ENCODE measurements at regions not wholly inside any gene's neighbourhood (a gene's known extent, or its start where the extent isn't known, plus 50 kb on each side); places are given as distances from the start of the nearest gene placed in this dataset.

GRCh38 chr18:39519741-39520140 lies 1954.1 kb upstream of the CELF4 start:
- H3K4me1 ChIP-seq = no peaks in the 10 kb centered on the region
- H3K4me3 ChIP-seq = no peak overlapping the region
- intact Hi-C loops (cut with DNase I; ENCODE audit: low total_unique reads) (no loop called here), in situ Hi-C loops (cut with MboI; ENCODE audit: low pct_ligation_motif_present in 1 of 4, low pct_unique_long_range_greater_than_20kb in 1 of 4, low sequenced_read_pairs in 3 of 4) (no loop called here)
- TF ChIP-seq POLR2A (IDR thresholded peaks at IDR 0.05) (no peak), EP300 (IDR thresholded peaks at IDR 0.05; ENCODE audit: low read depth) (no peak), POLR2AphosphoS5 (IDR thresholded peaks at IDR 0.05) (no peak)
- TF ChIP-seq, protein P1, sequence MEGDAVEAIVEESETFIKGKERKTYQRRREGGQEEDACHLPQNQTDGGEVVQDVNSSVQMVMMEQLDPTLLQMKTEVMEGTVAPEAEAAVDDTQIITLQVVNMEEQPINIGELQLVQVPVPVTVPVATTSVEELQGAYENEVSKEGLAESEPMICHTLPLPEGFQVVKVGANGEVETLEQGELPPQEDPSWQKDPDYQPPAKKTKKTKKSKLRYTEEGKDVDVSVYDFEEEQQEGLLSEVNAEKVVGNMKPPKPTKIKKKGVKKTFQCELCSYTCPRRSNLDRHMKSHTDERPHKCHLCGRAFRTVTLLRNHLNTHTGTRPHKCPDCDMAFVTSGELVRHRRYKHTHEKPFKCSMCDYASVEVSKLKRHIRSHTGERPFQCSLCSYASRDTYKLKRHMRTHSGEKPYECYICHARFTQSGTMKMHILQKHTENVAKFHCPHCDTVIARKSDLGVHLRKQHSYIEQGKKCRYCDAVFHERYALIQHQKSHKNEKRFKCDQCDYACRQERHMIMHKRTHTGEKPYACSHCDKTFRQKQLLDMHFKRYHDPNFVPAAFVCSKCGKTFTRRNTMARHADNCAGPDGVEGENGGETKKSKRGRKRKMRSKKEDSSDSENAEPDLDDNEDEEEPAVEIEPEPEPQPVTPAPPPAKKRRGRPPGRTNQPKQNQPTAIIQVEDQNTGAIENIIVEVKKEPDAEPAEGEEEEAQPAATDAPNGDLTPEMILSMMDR (IDR thresholded peaks at IDR 0.05) = no peak
- H3K27me3 ChIP-seq = no peaks in the 10 kb centered on the region
- H3K36me3 ChIP-seq = no peaks in the 10 kb centered on the region
- WGBS, 2 donors (ENCODE audit: low coverage in 1 of 2) = 79 to 85% methylated on average over 2 of the region's 2 CpGs
- H3K9me3 ChIP-seq = no peaks in the 10 kb centered on the region
- no peak overlapping the region for H3K27ac ChIP-seq
- DNase-seq = no peak

DNA sequence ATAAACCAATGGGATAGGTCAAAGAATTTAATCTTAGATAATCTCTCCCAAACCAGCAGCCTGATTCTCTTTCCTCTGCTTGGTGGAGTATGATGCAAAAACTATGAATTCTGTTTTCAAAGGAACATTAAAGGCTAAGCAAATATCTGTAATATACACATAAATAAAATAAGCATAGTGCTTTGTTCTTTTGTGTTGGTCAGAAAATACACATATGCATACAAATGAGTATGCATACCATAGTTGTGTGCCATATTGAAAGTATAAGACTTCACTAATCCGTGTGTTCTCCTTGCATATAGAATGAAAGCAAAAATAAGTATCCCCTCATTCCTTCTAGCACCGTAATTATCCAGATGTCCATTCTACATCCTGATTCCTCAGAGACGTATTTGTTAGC lies 1949.7 kb upstream of the CELF4 start:
- intact Hi-C loops (cut with DNase I; ENCODE audit: low total_unique reads) = no loop called here
- Histone ChIP-seq H3K4me1 (no peaks in the 10 kb centered on the region), H3K36me3 (no peaks in the 10 kb centered on the region), H3K4me3 (no peak overlapping the region), H3K27me3 (no peaks in the 10 kb centered on the region), H3K27ac (no peak overlapping the region), H3K9me3 (no peaks in the 10 kb centered on the region)
- 80 to 90% methylated on average over 3 of the region's 3 CpGs for WGBS, 2 donors (ENCODE audit: low coverage in 1 of 2)
- no peak for DNase-seq
- TF ChIP-seq POLR2AphosphoS5 (IDR thresholded peaks at IDR 0.05) (no peak), EP300 (IDR thresholded peaks at IDR 0.05; ENCODE audit: low read depth) (no peak), POLR2A (IDR thresholded peaks at IDR 0.05) (no peak)
- TF ChIP-seq, protein P1 (IDR thresholded peaks at IDR 0.05) = no peak
- in situ Hi-C loops (cut with MboI; ENCODE audit: low pct_ligation_motif_present in 1 of 4, low pct_unique_long_range_greater_than_20kb in 1 of 4, low sequenced_read_pairs in 3 of 4) = no loop called here

- H3K9me3 ChIP-seq = no peaks in the 10 kb centered on the region
- no peak for TF ChIP-seq POLR2A (IDR thresholded peaks at IDR 0.05)
- TF ChIP-seq EP300 (IDR thresholded peaks at IDR 0.05; ENCODE audit: low read depth) = no peak
- TF ChIP-seq, protein P1 (IDR thresholded peaks at IDR 0.05) = no peak
- TF ChIP-seq POLR2AphosphoS5 (IDR thresholded peaks at IDR 0.05) = no peak
- no peak for DNase-seq
- H3K4me3 ChIP-seq = no peak overlapping the region
- WGBS, 2 donors (ENCODE audit: low coverage in 1 of 2) = 60 to 76% methylated on average over 1 to 3 of the region's 3 CpGs
- H3K27me3 ChIP-seq = no peaks in the 10 kb centered on the region
- no peaks in the 10 kb centered on the region for H3K4me1 ChIP-seq
- H3K36me3 ChIP-seq = no peaks in the 10 kb centered on the region
- in situ Hi-C loops (cut with MboI; ENCODE audit: low pct_ligation_motif_present in 1 of 4, low pct_unique_long_range_greater_than_20kb in 1 of 4, low sequenced_read_pairs in 3 of 4) = no loop called here
- intact Hi-C loops (cut with DNase I; ENCODE audit: low total_unique reads) = no loop called here
- no peak overlapping the region for H3K27ac ChIP-seq
These were observed 1947.6 kb upstream of the CELF4 start for GRCh38 chr18:39513186-39513585.

- intact Hi-C loops (cut with DNase I; ENCODE audit: low total_unique reads) (no loop called here), in situ Hi-C loops (cut with MboI; ENCODE audit: low pct_ligation_motif_present in 1 of 4, low pct_unique_long_range_greater_than_20kb in 1 of 4, low sequenced_read_pairs in 3 of 4) (no loop called here)
- no peaks in the 10 kb centered on the region for H3K9me3 ChIP-seq
- no peak overlapping the region for H3K27ac ChIP-seq
- H3K27me3 ChIP-seq = no peaks in the 10 kb centered on the region
- no peak overlapping the region for H3K4me3 ChIP-seq
- no peak for DNase-seq
- no peaks in the 10 kb centered on the region for H3K4me1 ChIP-seq
- WGBS, 2 donors (ENCODE audit: low coverage in 1 of 2) = 54 to 74% methylated on average over 5 of the region's 5 CpGs
- no peaks in the 10 kb centered on the region for H3K36me3 ChIP-seq
- no peak for TF ChIP-seq EP300 (IDR thresholded peaks at IDR 0.05; ENCODE audit: low read depth)
These were observed 1941.2 kb upstream of the CELF4 start for GRCh38 chr18:39506581-39507330.

DNA sequence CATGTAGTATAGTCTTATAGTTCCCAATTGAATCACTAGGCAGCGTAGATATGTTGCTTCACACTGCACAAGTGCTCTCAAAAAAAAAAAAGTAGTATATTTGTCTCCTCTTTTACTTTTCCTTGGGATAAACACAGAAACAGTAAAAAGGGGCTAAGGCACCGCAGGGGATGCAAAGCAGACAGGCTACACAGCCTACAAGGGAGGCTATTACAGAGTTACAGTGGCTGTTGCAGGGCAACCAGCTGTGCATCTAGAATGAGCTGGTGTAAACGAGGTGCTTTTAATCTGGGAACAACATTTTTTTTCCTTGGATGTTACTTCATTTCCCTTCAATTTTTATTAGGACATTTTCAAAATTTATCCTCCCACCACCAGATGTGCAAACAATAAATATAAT lies 1934.7 kb upstream of the CELF4 start:
- no peak for TF ChIP-seq POLR2A (IDR thresholded peaks at IDR 0.05)
- TF ChIP-seq POLR2AphosphoS5 (IDR thresholded peaks at IDR 0.05) = no peak
- no peak for TF ChIP-seq EP300 (IDR thresholded peaks at IDR 0.05; ENCODE audit: low read depth)
- TF ChIP-seq, protein P1 (IDR thresholded peaks at IDR 0.05) = no peak
- no peaks in the 10 kb centered on the region for H3K9me3 ChIP-seq
- H3K4me3 ChIP-seq = no peak overlapping the region
- in situ Hi-C loops (cut with MboI; ENCODE audit: low pct_ligation_motif_present in 1 of 4, low pct_unique_long_range_greater_than_20kb in 1 of 4, low sequenced_read_pairs in 3 of 4) = no loop called here
- WGBS, 2 donors (ENCODE audit: low coverage in 1 of 2) = 49 to 58% methylated on average over 3 of the region's 3 CpGs
- H3K4me1 ChIP-seq = no peaks in the 10 kb centered on the region
- H3K27ac ChIP-seq = no peak overlapping the region
- no peak for DNase-seq
- no peaks in the 10 kb centered on the region for H3K27me3 ChIP-seq
- no peaks in the 10 kb centered on the region for H3K36me3 ChIP-seq
- intact Hi-C loops (cut with DNase I; ENCODE audit: low total_unique reads) = no loop called here
